Smooth muscle cell (in vitro differentiated cells): ENCODE measurements at regions not wholly inside any gene's neighbourhood (a gene's known extent, or its start where the extent isn't known, plus 50 kb on each side); places are given as distances from the start of the nearest gene placed in this dataset.
A peak's percentile ranks its signal among the peaks of the same experiment; 100 is the strongest.

ENCODE experiments used
- DNase-seq: peaks from one replicate; lab custom pipeline; 2025; ENCODE audit not compliant: unreplicated experiment; lab: John Stamatoyannopoulos, UW
- H2AFZ ChIP-seq: fragments of 200-600 bp; sonication (generic); 2 replicates; pipeline ENCODE4 v1.6.0; 2016; ENCODE audit warnings: antibody characterized with exemption, low read depth, mild to moderate bottlenecking
- H3F3A ChIP-seq: fragments of 200-600 bp; sonication (generic); 2 replicates; pipeline ENCODE4 v1.6.0; 2017; ENCODE audit warnings: antibody characterized with exemption, low read depth
- H3K27ac ChIP-seq: fragments of 200-600 bp; sonication (generic); 2 replicates; pipeline ENCODE4 v1.5.1; 2016; ENCODE audit warnings: low read depth, mild to moderate bottlenecking
- H3K27me3 ChIP-seq: fragments of 200-600 bp; sonication (generic); 2 replicates; pipeline ENCODE4 v1.6.1; 2016; ENCODE audit warnings: low read depth, mild to moderate bottlenecking
- H3K36me3 ChIP-seq: fragments of 200-600 bp; sonication (generic); 2 replicates; pipeline ENCODE4 v1.5.1; 2016; ENCODE audit warnings: low read depth
- H3K4me1 ChIP-seq: fragments of 200-600 bp; sonication (generic); 2 replicates; pipeline ENCODE4 v1.5.1; 2016; ENCODE audit warnings: low read depth
- H3K4me2 ChIP-seq: fragments of 200-600 bp; sonication (generic); 2 replicates; pipeline ENCODE4 v1.6.0; 2016; ENCODE audit warnings: mild to moderate bottlenecking
- H3K4me3 ChIP-seq: fragments of 200-600 bp; sonication (generic); 2 replicates; pipeline ENCODE4 v1.5.1; 2016; ENCODE audit warnings: mild to moderate bottlenecking
- H3K79me2 ChIP-seq: fragments of 200-600 bp; sonication (generic); 2 replicates; pipeline ENCODE4 v1.6.0; 2016; ENCODE audit warnings: low read depth, mild to moderate bottlenecking
- H3K9ac ChIP-seq: fragments of 200-600 bp; sonication (generic); 2 replicates; pipeline ENCODE4 v1.6.0; 2016; ENCODE audit warnings: low read depth
- H3K9me3 ChIP-seq: fragments of 200-600 bp; sonication (generic); replicated peaks from 2 replicates; pipeline ENCODE4 v1.5.1; 2016; ENCODE audit warnings: low read depth
- H4K20me1 ChIP-seq: fragments of 200-600 bp; sonication (generic); 2 replicates; pipeline ENCODE4 v1.6.0; 2016; ENCODE audit warnings: low read depth
- CTCF ChIP-seq: fragments of 200-600 bp; sonication (generic); IDR thresholded peaks from 2 replicates; pipeline ENCODE4 v1.5.1; 2017; ENCODE audit warnings: borderline replicate concordance, mild to moderate bottlenecking, antibody characterized with exemption; ENCODE audit not compliant: insufficient read depth, poor library complexity, severe bottlenecking
- WGBS: methylation state at CpG from one replicate; pipeline ENCODE4 v1.1.7; 2016; ENCODE audit warnings: low lambda C conversion rate; 5-methylcytosine and 5-hydroxymethylcytosine counted together

- Histone ChIP-seq H3K9ac (no peak overlapping the region), H3K36me3 (no peaks in the 10 kb centered on the region), H3F3A (no peaks in the 10 kb centered on the region), H3K4me3 (no peak overlapping the region), H3K27me3 (peaks cover 5% of the 10 kb centered on the region), H2AFZ (no peak overlapping the region), H3K4me2 (no peak overlapping the region), H3K27ac (no peak overlapping the region), H3K9me3 (no peaks in the 10 kb centered on the region), H3K4me1 (no peaks in the 10 kb centered on the region), H4K20me1 (no peaks in the 10 kb centered on the region), H3K79me2 (no peaks in the 10 kb centered on the region)
- WGBS = 99% methylated on average over 2 of the region's 2 CpGs
- no peak for TF ChIP-seq CTCF
- DNase-seq = no peak
Measured at GRCh38 chr7:82517050-82517449, 73.5 kb upstream of the CACNA2D1 start.

GRCh38 chr7:82511542-82511941, 68.0 kb upstream of the CACNA2D1 start:
- no peak overlapping the region for H2AFZ ChIP-seq
- H3K27me3 ChIP-seq = no peaks in the 10 kb centered on the region
- H3K9me3 ChIP-seq = no peaks in the 10 kb centered on the region
- no peak overlapping the region for H3K27ac ChIP-seq
- no peak for TF ChIP-seq CTCF
- no peak overlapping the region for H3K4me2 ChIP-seq
- no peak overlapping the region for H3K9ac ChIP-seq
- no peaks in the 10 kb centered on the region for H3K79me2 ChIP-seq
- H3K4me3 ChIP-seq = no peak overlapping the region
- H3F3A ChIP-seq = no peaks in the 10 kb centered on the region
- DNase-seq = no peak
- no peaks in the 10 kb centered on the region for H4K20me1 ChIP-seq
- H3K36me3 ChIP-seq = no peaks in the 10 kb centered on the region
- no peaks in the 10 kb centered on the region for H3K4me1 ChIP-seq

- DNase-seq = no peak
- no peak overlapping the region for H2AFZ ChIP-seq
- H3K4me2 ChIP-seq = no peak overlapping the region
- H3K36me3 ChIP-seq = no peaks in the 10 kb centered on the region
- no peaks in the 10 kb centered on the region for H4K20me1 ChIP-seq
- no peak overlapping the region for H3K27ac ChIP-seq
- no peaks in the 10 kb centered on the region for H3K79me2 ChIP-seq
- H3K4me3 ChIP-seq = no peak overlapping the region
- no peak for TF ChIP-seq CTCF
- no peaks in the 10 kb centered on the region for H3K4me1 ChIP-seq
- no peaks in the 10 kb centered on the region for H3K9me3 ChIP-seq
- WGBS = 82% methylated on average over 25 of the region's 25 CpGs
- H3K9ac ChIP-seq = no peak overlapping the region
- H3K27me3 ChIP-seq = no peaks in the 10 kb centered on the region
- H3F3A ChIP-seq = no peaks in the 10 kb centered on the region
Measured at GRCh38 chr7:82507976-82508677, 64.5 kb upstream of the CACNA2D1 start.

- Histone ChIP-seq H3K27me3 (no peaks in the 10 kb centered on the region), H3K9ac (no peak overlapping the region), H2AFZ (peak overlapping the region; percentile 17), H4K20me1 (no peaks in the 10 kb centered on the region), H3K9me3 (no peaks in the 10 kb centered on the region), H3K27ac (no peak overlapping the region), H3K36me3 (no peaks in the 10 kb centered on the region), H3K4me1 (no peaks in the 10 kb centered on the region), H3K4me2 (no peak overlapping the region), H3F3A (no peaks in the 10 kb centered on the region), H3K4me3 (no peak overlapping the region), H3K79me2 (no peaks in the 10 kb centered on the region)
- no peak for TF ChIP-seq CTCF
- no peak for DNase-seq
- WGBS = 92% methylated on average over 13 of the region's 13 CpGs
Measured at GRCh38 chr7:82507365-82507975, 63.9 kb upstream of the CACNA2D1 start.
